GM12891 (cell line): ENCODE measurements at regions not wholly inside any gene's neighbourhood (a gene's known extent, or its start where the extent isn't known, plus 50 kb on each side); places are given as distances from the start of the nearest gene placed in this dataset.
"Not testable (repeated sequence)": the region's sequence is repeated elsewhere in the genome, so short reads cannot be mapped to it uniquely, and the experiment has no call there.

ENCODE experiments used
- DNase-seq: peaks from one replicate; pipeline ENCODE4 v3.0.0; 2011; ENCODE audit warnings: low spot score; ENCODE audit not compliant: insufficient read length
- FAIRE-seq: peaks from 2 replicates; lab custom pipeline; 2011; peaks lifted over from hg19 to GRCh38; lab: Jason Lieb, UNC
- PAX5 ChIP-seq: IDR thresholded peaks from 2 replicates; pipeline ENCODE4 v1.6.1; 2011; ENCODE audit warnings: low read length, moderate library complexity, mild to moderate bottlenecking; ENCODE audit not compliant: insufficient read depth, severe bottlenecking
- POLR2A ChIP-seq: IDR thresholded peaks from 2 replicates; pipeline ENCODE4 v1.6.1; 2011; ENCODE audit warnings: low read depth, low read length, control low read depth
- POLR2AphosphoS5 ChIP-seq: IDR thresholded peaks from 2 replicates; pipeline ENCODE4 v1.6.1; 2011; ENCODE audit warnings: low read depth, low read length, control low read depth
- POU2F2 ChIP-seq: IDR thresholded peaks from 2 replicates; pipeline ENCODE4 v1.6.1; 2011; ENCODE audit warnings: low read depth, mild to moderate bottlenecking, control low read depth, low read length, moderate library complexity
- SPI1 ChIP-seq: IDR thresholded peaks from 2 replicates; pipeline ENCODE4 v1.6.1; 2011; ENCODE audit warnings: low read depth, low read length, control low read depth
- TAF1 ChIP-seq: IDR thresholded peaks from 2 replicates; pipeline ENCODE4 v1.6.1; 2011; ENCODE audit warnings: low read depth, low read length, control low read depth

- DNase-seq (no peak), FAIRE-seq (no peak)
- TF ChIP-seq SPI1: no peak
- no peak for TF ChIP-seq POU2F2
- no peak for TF ChIP-seq POLR2A
- TF ChIP-seq POLR2AphosphoS5: no peak
- no peak for TF ChIP-seq TAF1
Measured at GRCh38 chr18:3345452-3345851, 83.5 kb downstream of the MYL12B start.

DNA sequence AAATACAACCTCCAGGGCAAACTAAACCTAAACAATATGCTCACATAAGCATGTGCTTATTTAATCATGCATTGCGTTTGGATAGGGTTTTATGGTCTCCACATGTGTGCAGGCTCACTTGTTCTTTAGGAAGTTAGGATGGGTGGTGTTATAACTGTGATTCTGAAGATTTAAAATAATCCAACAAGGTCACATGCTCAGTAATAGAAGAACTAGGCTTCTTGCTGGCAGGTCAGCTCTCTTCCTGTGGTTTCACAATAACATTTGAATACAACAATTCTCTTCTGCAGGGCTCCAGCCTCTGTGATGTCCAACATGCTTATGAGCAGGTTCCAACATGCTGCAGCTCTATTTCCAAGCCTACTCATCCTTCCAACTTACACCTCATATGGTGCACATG is 84.0 kb downstream of the MYL12B start:
- DNase-seq (no peak), FAIRE-seq (no peak)
- TF ChIP-seq POLR2AphosphoS5 (no peak), POLR2A (no peak), TAF1 (no peak), POU2F2 (no peak), SPI1 (no peak)

GRCh38 chr18:3346487-3346886 is 84.6 kb downstream of the MYL12B start:
- TF ChIP-seq POLR2AphosphoS5 (no peak), POU2F2 (no peak), SPI1 (no peak), POLR2A (no peak), PAX5 (no peak), TAF1 (no peak)
- FAIRE-seq (no peak), DNase-seq (no peak)

DNA sequence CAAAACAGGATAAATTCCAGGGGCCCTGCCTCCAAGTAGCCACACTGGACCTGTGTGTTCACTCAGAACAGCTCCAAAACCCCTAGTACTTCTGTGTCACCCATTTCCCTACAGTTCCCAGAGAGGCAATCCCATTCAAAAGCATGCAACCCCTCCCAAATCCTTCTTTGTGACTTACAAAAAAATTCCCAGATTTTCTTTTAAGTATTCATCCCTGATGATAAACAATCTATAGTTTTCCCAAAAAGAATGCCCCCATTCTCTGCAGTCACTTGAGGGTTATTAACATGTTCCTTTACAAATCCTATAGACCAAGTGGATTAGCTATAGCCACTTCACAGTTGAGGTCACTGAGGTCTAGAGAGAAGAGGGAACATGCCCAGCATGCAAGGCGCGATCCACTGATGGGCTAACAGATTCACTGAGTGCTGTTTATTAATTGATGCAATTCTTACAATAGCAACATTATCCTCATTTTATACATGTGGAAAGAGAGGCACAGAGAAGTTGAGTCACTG is 85.4 kb downstream of the MYL12B start:
- no peak for FAIRE-seq
- DNase-seq: no peak
- TF ChIP-seq PAX5 (no peak), SPI1 (no peak), TAF1 (no peak), POLR2A (no peak), POU2F2 (no peak), POLR2AphosphoS5 (no peak)

GRCh38 chr18:3348176-3348575 is 86.2 kb downstream of the MYL12B start:
- DNase-seq (no peak), FAIRE-seq (no peak)
- TF ChIP-seq PAX5 (no peak), TAF1 (no peak), POLR2A (no peak), POLR2AphosphoS5 (no peak), POU2F2 (no peak), SPI1 (no peak)

DNA sequence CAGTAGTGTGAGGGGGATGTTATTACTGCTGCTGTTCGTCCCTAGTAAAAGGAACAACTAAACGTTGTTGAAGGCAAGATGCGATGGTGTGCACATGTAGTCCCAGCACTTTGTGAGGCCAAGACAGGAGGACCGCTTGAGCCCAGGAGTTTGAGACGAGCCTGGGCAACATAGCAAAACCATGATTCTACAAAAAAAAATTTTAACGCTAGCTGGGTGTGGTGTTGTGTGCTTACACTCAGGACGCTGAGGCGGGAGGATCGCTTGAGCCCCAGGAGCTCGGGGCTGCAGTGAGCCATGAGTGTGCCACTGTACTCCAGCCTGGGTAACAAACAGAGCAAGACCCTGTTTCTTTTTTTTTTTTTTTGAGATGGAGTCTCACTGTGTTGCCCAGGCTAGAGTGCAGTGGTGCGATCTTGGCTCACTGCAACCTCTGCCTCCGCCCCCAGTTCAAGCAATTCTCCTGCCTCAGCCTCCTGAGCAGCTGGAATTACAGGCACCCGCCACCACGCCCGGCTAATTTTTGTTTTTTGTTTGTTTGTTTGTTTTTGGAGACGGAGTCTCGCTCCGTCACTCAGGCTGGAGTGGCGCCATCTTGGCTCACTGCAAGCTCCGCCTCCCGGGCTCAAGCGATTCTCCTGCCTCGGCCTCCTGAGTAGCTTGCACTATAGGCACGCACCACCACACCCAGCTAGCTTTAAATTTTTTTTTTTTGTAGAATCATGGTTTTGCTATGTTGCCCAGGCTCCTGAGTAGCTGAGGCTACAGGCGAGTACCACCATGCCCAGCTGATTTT is 87.3 kb downstream of the MYL12B start:
- not testable (repeated sequence) for DNase-seq, FAIRE-seq

DNA sequence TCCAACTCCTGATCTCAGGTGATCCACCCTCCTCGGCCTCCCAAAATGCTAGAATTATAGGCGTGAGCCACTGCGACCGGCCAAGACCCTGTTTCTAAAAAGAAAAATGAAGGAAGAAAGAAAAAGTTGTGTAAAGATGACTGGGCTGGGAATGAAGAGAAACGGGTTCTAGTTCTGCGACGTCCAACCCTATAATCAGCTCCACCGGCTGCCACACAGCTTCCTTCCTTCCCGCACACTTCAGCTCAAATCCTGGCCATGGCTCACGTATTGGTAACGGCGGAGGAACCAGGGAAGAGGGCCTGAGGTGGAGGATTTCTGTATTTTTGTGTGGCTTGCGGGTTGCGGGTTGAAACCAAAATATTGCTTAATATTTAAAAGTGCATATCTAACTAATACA is 88.1 kb downstream of the MYL12B start:
- no peak for TF ChIP-seq POLR2A
- no peak for TF ChIP-seq POLR2AphosphoS5
- TF ChIP-seq PAX5: no peak
- no peak for TF ChIP-seq POU2F2
- no peak for TF ChIP-seq TAF1
- no peak for TF ChIP-seq SPI1
- no peak for DNase-seq
- FAIRE-seq: no peak

- FAIRE-seq (no peak), DNase-seq (no peak)
- TF ChIP-seq POLR2A: no peak
- no peak for TF ChIP-seq SPI1
- TF ChIP-seq POU2F2: no peak
- TF ChIP-seq POLR2AphosphoS5: no peak
- no peak for TF ChIP-seq PAX5
- no peak for TF ChIP-seq TAF1
Measured at GRCh38 chr18:3350566-3351527, 88.9 kb downstream of the MYL12B start.

- no peak for DNase-seq
- no peak for FAIRE-seq
- no peak for TF ChIP-seq POU2F2
- no peak for TF ChIP-seq POLR2AphosphoS5
- no peak for TF ChIP-seq PAX5
- TF ChIP-seq TAF1: no peak
- no peak for TF ChIP-seq POLR2A
- TF ChIP-seq SPI1: no peak
Measured at GRCh38 chr18:3354506-3354905, 92.6 kb downstream of the MYL12B start.

DNA sequence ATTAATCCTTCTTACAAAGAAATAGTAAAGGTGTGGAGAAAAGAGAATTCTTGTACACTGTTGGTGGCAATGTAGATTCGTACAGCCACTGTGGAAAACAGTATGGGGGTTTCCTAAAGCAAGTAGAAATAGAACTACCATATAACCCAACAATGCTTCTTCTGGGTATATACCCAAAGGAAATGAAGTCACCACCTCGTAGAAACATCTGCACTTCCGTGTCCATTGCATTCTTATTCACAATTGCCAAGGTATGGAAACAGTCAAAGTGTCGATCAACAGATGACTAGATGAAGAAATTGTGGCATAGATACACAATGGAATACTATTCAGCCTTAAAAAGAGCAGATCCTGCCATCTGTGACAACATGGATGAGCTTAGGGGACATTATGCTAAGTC is 93.4 kb upstream of the TGIF1 start:
- DNase-seq: no peak
- no peak for FAIRE-seq
- TF ChIP-seq POLR2A: no peak
- no peak for TF ChIP-seq SPI1
- TF ChIP-seq POLR2AphosphoS5: no peak
- TF ChIP-seq POU2F2: no peak
- TF ChIP-seq PAX5: no peak
- TF ChIP-seq TAF1: no peak
